OCI-LY3 (cell line): ENCODE measurements at regions not wholly inside any gene's neighbourhood (a gene's known extent, or its start where the extent isn't known, plus 50 kb on each side); places are given as distances from the start of the nearest gene placed in this dataset.

Experiments
- CTCF ChIP-seq: fragments of 200-600, 300-600 bp; sonication (generic); IDR thresholded peaks from 2 replicates; pipeline ENCODE4 v1.5.1; 2014; ENCODE audit warnings: antibody characterized with exemption, low read length, low read depth
- EZH2phosphoT487 ChIP-seq: fragments of 200-600 bp; shearing (Covaris generic); IDR thresholded peaks from 2 replicates; pipeline ENCODE4 v1.6.1; 2018; ENCODE audit warnings: antibody characterized with exemption, mixed run types, low read depth

GRCh38 chr5:159851053-159851452, 65.2 kb upstream of the ADRA1B start:
- TF ChIP-seq CTCF (no peak), EZH2phosphoT487 (no peak)
